ENCODE measurements at regions not wholly inside any gene's neighbourhood (a gene's known extent, or its start where the extent isn't known, plus 50 kb on each side); places are given as distances from the start of the nearest gene placed in this dataset.

- Histone ChIP-seq H3K27ac (no peak overlapping the region), H3K4me3 (no peak overlapping the region), H3K4me2 (no peak overlapping the region), H3K79me2 (ENCODE audit: low read depth) (no peaks in the 10 kb centered on the region), H3K4me1 (replicated peaks; ENCODE audit: insufficient read depth) (peaks cover 13% of the 10 kb centered on the region), H3K9me3 (ENCODE audit: insufficient read depth, low read depth) (no peaks in the 10 kb centered on the region), H2AFZ (no peak overlapping the region), H3K27me3 (ENCODE audit: insufficient read depth, low read depth) (no peaks in the 10 kb centered on the region), H3K36me3 (ENCODE audit: low read depth) (no peaks in the 10 kb centered on the region), H4K20me1 (ENCODE audit: insufficient read depth) (no peaks in the 10 kb centered on the region), H3K9me2 (ENCODE audit: insufficient read depth) (no peaks in the 10 kb centered on the region), H3F3A (ENCODE audit: insufficient read depth, low read depth) (peaks cover 13% of the 10 kb centered on the region)
- no peak for DNase-seq
- ChIA-PET CTCF (no interaction called here), POLR2A (ENCODE audit: unreplicated experiment) (no interaction called here)
- intact Hi-C loops (cut with micrococcal nuclease; ENCODE audit: unreplicated experiment): no loop called here
- BruUV-seq (replicated peaks): no TSS peak
- no peak for TF ChIP-seq EZH2 (IDR thresholded peaks at IDR 0.05; ENCODE audit: low read depth)
- TF ChIP-seq, protein P1, sequence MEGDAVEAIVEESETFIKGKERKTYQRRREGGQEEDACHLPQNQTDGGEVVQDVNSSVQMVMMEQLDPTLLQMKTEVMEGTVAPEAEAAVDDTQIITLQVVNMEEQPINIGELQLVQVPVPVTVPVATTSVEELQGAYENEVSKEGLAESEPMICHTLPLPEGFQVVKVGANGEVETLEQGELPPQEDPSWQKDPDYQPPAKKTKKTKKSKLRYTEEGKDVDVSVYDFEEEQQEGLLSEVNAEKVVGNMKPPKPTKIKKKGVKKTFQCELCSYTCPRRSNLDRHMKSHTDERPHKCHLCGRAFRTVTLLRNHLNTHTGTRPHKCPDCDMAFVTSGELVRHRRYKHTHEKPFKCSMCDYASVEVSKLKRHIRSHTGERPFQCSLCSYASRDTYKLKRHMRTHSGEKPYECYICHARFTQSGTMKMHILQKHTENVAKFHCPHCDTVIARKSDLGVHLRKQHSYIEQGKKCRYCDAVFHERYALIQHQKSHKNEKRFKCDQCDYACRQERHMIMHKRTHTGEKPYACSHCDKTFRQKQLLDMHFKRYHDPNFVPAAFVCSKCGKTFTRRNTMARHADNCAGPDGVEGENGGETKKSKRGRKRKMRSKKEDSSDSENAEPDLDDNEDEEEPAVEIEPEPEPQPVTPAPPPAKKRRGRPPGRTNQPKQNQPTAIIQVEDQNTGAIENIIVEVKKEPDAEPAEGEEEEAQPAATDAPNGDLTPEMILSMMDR (conservative IDR thresholded peaks at IDR 0.05): no peak
These were observed 386.5 kb downstream of the SMOC2 start for GRCh38 chr6:168827586-168827871.

- Histone ChIP-seq H3K4me2 (no peak overlapping the region), H3K27ac (no peak overlapping the region), H3K9me2 (ENCODE audit: insufficient read depth) (no peaks in the 10 kb centered on the region), H3K4me1 (replicated peaks; ENCODE audit: insufficient read depth) (peaks cover 13% of the 10 kb centered on the region), H3K4me3 (no peak overlapping the region), H2AFZ (no peak overlapping the region), H3K79me2 (ENCODE audit: low read depth) (no peaks in the 10 kb centered on the region), H3F3A (ENCODE audit: insufficient read depth, low read depth) (peaks cover 13% of the 10 kb centered on the region), H3K9me3 (ENCODE audit: insufficient read depth, low read depth) (no peaks in the 10 kb centered on the region), H4K20me1 (ENCODE audit: insufficient read depth) (no peaks in the 10 kb centered on the region), H3K36me3 (ENCODE audit: low read depth) (no peaks in the 10 kb centered on the region), H3K27me3 (ENCODE audit: insufficient read depth, low read depth) (no peaks in the 10 kb centered on the region)
- no TSS peak for BruUV-seq (replicated peaks)
- DNase-seq: no peak
- ChIA-PET CTCF (no interaction called here), POLR2A (ENCODE audit: unreplicated experiment) (no interaction called here)
- intact Hi-C loops (cut with micrococcal nuclease; ENCODE audit: unreplicated experiment): no loop called here
- TF ChIP-seq, protein P1 (conservative IDR thresholded peaks at IDR 0.05): no peak
- no peak for TF ChIP-seq EZH2 (IDR thresholded peaks at IDR 0.05; ENCODE audit: low read depth)
These were observed 386.0 kb downstream of the SMOC2 start for GRCh38 chr6:168826726-168827585.

- POLR2A ChIA-PET (ENCODE audit: unreplicated experiment): no interaction called here
- CTCF ChIA-PET: no interaction called here
- no TSS peak for BruUV-seq (replicated peaks)
These were observed 385.1 kb downstream of the SMOC2 start for GRCh38 chr6:168826078-168826390.

More at GRCh38 chr6:168826078-168826390, 385.1 kb downstream of the SMOC2 start:
- Histone ChIP-seq H3K79me2 (ENCODE audit: low read depth) (no peaks in the 10 kb centered on the region), H3K9me2 (ENCODE audit: insufficient read depth) (no peaks in the 10 kb centered on the region), H3K4me3 (no peak overlapping the region), H3K9me3 (ENCODE audit: insufficient read depth, low read depth) (no peaks in the 10 kb centered on the region), H3K27ac (no peak overlapping the region), H2AFZ (no peak overlapping the region), H3K4me1 (replicated peaks; ENCODE audit: insufficient read depth) (peaks cover 13% of the 10 kb centered on the region), H3K27me3 (ENCODE audit: insufficient read depth, low read depth) (no peaks in the 10 kb centered on the region), H3K4me2 (no peak overlapping the region), H3F3A (ENCODE audit: insufficient read depth, low read depth) (peaks cover 13% of the 10 kb centered on the region), H4K20me1 (ENCODE audit: insufficient read depth) (no peaks in the 10 kb centered on the region), H3K36me3 (ENCODE audit: low read depth) (no peaks in the 10 kb centered on the region)
- no peak for TF ChIP-seq EZH2 (IDR thresholded peaks at IDR 0.05; ENCODE audit: low read depth)
- TF ChIP-seq, protein P1 (conservative IDR thresholded peaks at IDR 0.05): no peak
- no peak for DNase-seq
- intact Hi-C loops (cut with micrococcal nuclease; ENCODE audit: unreplicated experiment): no loop called here
